NCI-H1930 (cell line): ENCODE measurements at regions not wholly inside any gene's neighbourhood (a gene's known extent, or its start where the extent isn't known, plus 50 kb on each side); places are given as distances from the start of the nearest gene placed in this dataset.

Experiments used
- DNase-seq, 2 experiments: peaks; one replicate each; lab custom pipeline; 2025; lab: John Stamatoyannopoulos, UW

DNA sequence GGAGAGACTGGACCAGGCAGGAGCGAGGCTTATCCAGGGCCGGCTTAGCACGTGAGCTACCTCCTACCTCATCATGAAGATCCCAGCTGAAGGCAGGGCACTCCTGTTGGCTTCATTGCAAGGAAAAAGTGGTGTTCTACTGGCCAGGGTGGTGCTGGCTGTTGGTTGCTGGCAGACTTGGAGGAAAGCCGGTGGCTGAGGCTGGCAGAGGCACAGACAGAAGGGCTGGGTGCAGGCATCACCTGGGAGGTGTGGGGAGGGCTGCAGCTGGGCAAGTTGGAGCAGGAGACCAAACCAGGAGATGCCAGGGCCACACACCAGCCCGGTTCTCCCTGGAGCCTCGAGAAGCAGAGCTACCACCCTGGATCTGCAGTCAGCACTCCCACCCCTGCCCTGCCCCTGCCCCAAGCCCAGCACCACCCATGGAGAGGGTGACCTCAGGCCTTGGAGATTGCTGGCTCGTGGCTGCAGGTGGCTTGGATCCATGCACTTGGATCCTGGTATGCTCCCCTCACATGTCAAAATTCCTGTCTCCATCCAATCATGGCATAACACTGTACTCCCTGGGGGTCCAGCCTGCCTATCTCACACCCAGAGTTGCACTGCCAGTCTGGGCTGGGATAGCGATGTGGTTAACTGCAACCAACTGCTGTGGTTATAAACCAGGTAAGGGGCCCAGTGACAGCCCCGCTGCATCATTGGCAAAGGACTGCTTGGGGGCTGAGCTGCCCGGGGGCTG, 49.7 kb downstream of the GLI2 start:
- DNase-seq, result no peak

DNA sequence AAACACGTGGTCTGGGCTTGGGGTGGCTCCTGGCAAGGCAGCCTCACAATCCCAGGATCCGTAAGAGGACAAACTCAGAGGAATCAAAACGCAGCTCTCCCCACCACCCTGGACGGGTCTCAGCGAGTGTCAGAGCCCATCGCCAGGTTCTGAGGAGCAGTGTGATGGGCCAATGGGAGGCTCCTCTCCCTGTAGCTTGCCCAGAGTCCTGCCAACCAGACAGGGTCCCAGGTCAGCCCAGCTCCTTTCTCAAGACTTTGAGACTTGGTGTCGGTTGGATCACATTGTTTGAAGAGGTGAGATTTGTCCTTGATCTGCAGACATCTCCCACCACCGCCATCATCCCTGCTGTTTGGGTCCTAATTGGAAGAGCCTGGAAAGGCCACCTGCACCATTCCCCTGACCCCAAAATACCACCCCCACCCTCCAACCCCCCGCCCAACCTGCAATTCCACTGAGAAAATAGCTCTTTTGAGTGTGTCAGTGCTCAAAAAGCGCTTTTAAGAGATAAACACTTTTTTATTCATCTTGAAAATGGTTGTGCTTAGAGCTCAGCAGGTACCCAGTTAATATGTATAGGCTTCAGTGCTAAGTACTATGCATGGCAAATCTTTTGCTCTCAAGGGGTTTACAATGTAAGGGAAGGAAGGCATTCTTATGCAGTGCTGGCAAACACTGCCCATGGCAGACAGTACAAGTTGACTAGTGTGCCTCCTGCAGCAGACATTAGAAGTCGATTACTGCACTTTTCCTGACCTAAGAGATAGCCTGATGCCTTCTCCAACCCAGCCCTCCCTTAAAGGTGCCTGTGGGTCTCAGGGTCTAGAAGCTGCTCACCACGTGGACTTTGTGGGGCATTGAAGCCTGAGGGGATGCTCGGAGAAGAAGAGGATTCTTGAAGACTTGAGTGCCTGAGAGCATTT, 50.6 kb downstream of the GLI2 start:
- no peak for DNase-seq

DNA sequence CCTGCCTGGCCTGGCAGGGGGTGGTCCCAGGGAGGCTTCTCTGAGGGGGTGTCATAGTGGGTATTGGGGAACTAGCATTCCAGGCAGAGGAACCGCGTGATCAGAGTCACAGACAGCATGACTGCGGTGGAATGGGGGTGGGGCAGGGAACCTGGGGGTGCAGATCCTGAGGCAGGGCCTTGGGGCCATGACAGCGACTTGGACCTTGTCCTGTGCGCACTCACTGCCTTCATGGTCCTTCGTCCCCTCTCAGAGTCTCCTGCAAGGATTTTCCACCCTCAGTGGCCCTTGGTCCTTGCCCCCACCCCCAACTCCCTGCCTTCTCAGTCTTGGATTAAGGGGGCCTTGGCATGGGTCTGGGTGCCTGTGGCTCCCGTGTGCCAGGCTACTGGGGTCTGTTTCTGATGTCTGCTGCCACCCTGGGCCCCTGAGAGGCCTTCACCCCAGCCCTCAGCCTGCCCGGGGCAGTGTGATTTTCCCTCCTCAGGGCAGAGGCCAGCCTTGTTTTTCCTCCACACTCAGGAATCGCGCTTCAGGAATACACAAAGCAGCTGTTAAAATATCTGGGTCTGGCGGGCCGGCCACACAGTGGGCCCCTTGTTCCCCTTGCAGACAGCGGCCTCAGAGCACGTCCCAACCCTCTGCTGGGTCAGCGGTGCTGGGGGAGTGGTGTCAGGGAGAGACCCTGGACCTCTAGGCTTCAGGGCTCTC, 51.6 kb downstream of the GLI2 start:
- DNase-seq, result no peak

DNA sequence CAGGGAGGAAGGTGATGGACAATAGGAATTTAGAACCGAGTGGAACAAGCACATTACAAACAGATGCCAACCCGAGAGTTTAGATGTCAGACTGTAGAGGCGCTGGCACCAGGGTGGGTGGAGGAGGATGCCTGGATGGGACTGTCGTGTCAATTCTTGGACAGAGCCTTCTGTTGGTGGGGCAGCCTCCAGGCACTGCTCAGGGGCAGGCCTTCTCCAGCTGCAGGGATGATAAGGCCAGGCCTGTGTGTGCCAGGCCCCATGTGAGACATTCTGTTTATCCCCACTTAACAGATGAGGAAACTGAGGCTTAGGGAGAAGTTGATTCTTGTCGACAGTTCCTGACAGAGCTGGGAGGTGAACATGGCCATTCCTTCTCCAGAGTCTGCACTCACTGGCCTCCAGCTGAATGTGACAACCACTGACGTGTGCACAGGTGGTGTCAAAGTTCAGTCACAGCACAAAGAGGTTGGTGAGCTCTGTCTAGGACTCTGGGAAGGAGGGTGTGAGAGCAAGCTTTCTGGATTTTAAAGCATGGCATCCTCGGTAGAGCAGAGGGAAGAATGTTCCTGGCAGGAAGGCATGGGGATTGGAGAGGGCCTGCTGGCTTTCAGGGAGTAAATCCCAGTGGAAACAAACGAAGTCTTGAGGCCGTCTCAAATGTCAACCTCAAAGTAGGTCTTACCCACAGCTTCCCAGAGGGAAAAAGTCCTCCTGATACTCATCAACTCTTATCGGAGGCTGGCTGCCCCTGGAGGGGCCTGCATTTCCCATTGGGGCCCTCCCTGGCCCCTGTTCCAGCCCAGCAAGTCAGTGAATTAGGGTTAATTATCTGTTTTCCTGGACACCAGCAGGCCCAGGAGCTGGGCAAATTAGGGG, 52.4 kb downstream of the GLI2 start:
- no peak for DNase-seq

DNA sequence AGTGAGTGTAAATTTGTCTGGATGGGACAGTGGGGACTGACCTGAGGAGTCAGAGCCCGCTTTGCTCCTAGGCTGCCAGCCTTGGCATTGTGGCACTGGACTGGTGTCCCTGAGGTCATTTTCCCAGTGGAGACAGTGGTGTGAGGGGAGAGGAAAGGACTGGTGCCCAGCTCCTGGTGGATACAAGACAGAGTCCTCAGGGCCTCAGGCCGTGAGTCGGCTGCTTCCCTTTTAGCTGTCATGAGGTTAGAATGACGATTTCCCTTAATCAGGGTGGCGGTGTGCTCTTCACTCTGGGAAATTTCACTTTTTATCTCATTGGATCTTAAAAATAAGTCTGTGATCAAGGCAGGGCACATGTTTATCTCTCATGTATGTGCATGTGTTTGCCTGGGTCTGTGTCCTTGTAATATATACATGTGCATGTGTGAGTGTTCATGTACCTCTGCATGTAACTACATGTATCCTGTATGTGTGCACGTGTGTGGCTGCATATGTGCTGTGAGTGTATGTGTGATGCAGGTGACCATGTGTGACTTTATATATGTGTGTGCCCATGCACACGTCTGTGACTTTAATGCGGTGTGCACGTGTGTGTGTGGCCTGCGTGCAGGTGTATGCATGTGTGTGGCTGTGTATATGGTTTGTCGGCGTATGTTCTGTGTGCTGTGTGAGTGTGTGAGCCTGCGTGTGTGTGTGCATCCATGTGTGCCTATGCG, 55.7 kb downstream of the GLI2 start:
- DNase-seq, result no peak

DNA sequence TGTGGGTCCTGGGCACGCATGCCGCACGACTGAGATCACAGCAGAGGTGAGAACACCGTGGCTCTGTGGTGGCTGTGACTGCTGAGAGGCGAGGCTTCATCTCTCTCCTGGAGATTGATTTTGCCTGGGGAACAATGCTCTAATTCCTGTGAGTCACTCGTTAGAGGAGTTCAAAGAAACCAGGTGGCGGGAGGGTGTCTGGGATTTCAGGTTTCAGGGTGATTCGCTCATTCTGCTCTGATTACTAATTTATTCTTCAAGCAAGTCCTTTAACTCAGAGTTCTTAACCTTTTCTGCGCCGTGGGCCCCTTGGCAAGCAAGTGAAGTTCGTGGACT, 56.3 kb downstream of the GLI2 start:
- DNase-seq, result no peak

DNA sequence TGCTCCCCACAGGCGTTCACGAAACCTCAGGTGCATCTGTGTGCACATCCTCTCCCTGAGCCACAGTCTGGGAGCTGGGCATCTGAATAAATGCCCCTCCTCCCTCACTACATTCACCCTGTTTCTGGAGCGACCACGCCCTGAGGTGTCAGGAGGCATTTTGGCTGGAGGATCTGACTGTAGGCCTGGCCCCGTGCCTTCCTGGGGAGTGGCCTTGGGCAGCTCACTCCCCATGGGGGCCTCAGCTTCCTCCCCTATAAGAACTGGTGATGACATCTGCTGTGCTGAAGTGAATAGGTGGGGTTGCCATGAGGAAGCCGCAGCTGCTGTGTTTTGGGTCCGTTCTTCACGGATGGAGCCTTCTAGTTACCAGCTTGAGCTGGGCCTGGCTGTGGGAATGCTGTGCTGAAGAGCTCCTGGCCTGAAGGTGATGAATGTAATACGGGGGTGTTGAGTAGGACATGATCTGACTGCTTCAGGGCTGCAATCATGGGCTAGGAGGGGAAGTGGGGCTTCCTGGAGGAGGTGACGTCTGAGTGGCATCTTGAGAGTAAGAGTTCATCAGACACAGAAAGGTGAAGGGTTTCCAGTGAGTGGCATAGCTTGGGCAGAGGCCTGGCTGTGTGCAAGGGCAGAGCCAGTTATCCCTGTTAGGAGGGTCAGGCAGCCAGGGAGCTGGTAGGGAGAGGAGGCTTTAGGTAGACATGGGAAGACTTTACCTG, 58.2 kb downstream of the GLI2 start:
- no peak for DNase-seq

DNA sequence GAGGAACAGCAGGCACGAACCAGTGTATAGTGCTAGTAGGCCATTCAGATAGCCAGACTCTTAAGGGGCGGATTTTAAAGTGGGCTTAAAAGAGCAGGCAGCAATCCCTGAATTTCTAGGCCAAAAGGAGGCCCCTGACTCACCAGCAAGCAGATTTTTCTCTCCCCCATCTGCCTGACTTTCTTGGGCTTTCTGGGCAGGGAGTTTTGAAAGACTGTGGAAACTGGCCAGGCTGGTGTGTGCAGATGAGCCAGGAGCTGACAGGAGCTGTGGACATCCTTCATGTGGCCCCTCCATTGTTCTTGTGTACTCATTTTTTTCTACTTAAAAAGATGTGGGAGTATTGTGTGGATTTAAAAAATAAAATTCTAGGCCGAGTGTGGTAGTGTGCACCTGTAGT, 59.0 kb downstream of the GLI2 start:
- no peak for DNase-seq

DNA sequence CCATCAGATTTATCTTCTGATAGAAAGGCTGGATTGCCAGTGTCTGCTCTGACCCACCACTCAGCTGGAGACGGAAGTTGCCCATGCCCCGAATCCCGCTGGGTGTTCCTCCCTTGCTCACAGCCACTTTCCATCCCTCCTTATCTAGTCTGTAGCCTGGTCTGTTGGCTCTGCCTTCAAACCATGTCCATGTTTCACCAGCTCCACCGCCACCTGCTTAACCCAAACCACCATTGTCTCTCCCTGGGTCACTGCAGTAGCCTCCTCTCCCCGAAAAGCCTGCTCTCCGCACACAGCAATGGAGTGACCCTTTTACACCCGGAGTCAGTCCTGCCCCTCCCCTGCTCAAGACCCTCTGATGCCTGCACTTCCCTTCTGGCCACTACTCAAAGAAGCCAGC, 60.4 kb downstream of the GLI2 start:
- DNase-seq, result no peak

DNA sequence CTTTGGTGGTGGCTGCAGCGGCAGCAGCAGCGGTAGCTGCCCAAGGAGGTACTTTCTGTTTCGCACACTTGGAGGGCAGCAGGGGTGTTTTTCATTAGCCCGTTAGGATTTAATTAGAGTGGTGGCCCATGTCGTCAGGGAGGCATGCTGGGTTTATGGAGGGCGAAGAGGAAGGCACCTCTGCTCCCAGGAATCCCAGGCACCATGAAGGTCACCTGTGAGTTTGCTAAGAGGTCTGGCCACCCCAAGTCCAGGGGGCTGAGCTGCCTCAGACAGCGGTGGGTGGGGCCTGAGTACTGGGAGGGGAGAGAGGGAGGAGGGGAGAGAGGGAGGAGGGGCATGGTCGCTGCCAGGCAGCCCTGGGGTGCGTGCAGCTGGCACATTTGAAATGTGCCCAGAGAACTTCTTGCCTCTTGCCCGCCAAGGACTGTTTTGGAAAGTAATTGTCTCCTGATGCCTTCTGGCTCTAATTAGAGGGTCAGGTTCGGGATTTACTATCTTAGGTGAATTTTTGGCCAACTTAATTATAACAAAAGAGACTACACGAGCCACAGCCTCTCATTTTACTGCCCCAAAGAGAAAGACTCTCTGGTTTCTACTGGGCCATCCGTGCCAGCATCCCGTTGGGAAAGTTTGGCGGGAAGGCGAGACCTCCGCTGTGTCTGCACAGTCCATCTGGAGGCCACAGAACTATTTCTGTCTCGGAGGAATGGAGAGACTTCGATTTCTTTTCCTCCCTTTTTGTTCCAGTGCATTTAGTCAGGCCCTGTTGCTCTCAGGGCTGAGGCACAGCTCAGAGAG, 62.0 kb downstream of the GLI2 start:
- no peak for DNase-seq

DNA sequence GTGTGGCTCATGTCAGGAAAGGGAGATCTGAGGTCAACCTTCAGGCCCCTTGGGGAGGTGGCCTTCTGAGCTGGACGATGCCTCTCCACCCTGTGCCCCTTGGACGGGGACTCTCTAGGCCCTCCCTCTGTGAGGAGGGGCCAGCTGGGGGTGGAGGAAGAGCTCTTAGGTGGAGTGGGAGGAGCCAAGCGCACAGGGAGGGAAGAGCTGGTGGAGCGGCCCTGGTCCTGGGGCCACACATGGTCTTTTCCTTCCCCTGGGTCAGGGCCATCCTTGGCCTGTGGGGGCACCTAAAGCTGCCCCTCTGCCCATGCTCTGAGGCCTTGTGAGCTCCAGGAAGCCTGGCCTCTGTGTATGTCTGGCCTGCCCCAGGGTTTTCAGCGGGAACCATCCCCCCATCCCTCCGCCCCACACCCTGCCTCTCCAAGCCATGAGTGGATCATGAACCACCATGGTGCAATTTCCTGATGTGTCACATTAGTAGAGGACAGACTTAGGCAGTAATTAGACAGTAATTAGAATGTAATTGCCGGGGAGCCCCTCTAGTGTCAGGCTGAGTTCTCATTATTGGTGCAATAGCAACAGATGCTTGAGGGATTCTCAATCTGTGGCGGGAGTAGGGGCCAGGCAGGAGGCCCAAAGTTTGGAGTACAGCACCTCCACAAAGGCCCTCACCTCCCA, 63.0 kb downstream of the GLI2 start:
- no peak for DNase-seq

DNA sequence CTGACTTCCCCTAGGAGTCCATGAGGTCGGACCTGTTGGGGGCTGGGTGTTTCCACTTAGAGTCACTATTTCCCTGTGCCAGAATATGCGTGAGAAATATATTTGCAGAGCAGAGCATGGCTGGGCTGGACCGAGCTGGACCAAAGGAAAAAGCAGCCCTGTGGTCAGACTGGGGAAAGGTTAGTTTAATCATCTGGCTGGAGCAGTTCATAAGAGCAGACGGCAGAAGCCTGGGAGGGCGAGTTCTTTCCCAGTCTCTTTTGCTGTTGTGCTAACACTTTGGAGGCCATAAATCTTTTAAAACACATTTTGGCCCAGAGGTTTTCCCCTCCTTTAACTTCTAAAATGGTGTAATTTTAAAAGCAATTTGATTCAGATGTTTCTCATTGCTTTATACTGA, 66.5 kb downstream of the GLI2 start:
- DNase-seq, result no peak

DNA sequence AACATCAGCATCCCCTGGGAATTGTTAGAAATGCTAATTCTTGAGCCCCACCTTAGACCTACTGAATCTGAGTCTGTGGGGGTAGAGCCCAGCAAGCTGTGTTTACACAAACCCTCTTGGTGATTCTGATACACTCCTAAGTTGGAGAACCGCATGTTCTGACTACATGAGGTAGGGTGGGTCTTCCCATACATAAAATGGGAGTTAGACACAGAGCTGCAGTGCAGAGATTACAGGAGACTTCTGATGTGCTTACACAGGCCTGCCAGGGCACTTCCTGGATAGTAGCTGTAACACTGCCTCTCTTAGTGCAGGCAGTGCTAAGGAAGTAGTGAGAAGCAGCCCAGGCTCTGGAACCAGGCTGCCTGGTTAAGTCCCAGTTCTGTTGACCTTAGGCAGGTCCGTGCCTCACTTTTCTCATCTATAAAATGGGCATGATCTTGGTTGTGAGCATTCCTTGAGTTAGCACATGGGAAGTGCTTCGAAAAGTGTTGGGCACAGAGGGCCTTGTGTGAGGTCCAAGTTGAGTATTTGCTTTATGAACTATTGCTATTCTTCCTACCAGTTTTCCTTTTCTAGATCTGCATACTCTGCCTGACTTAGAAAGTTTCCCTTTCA, 67.3 kb downstream of the GLI2 start:
- DNase-seq, result no peak

DNA sequence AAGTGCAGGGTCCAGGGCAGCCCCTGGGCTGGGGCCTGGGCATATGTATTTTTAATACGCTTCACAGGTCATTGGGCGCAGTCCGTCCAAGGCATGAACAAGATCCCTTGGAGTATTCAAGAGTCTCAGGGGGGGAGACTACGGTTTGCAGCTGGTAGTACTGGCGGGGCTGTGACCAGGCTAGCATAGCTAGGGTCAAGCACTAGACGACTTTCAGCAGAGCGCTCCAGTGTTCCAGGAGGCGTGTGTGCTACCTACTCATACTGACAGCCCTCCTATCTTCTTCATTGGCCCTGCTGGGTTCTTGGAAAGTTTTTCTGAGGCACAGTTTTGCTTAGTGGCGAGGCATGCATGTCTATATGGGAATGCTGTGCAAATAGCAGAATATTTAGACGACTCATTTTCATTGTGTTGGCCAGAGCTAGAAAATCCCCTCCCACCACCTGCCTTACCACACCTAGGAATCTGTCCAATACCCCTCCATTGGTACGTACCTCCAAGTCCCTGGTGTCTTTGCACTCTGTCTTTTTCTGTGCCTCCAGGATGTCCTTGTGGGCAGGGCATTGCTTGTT, 68.2 kb downstream of the GLI2 start:
- no peak for DNase-seq

DNA sequence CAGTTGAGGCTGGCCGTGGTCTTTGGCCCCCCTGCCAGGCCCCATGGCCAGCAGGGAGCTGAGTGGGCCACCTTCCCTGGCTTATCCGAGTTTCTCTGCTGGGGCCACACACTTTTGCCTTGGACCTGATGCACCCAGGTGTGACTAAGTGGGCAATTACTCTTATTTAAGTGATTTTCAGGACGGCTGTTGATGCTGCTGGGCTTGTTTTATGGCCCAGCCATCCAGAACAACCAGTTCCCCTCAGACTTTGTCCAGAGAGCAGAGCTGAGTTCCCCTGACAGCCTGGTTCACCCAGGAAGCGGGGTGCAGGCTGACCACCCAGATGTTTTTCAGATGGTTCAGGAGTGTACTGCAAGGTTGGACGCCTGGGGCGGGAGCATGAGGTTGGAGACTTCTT, 68.8 kb downstream of the GLI2 start:
- DNase-seq, result no peak

DNA sequence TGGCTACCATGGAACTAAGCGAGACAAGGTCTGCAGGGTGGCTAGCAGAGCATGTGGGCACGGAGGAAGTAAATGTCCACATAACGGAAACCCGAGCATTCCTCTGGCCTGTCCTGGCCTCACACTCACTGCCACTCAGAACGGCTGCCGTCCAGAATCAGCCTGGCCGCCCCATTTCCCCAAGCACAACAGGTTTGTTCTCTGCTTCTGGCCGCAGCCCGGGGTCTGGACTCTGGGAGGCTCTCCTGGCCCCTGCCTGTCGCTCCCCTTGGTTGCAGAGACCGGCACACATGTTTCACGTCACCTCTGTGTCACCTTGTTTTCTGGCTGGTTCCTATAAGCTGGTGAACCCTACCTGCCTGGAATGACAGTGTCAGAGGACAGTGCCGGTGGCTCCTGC, 69.3 kb downstream of the GLI2 start:
- no peak for DNase-seq

DNA sequence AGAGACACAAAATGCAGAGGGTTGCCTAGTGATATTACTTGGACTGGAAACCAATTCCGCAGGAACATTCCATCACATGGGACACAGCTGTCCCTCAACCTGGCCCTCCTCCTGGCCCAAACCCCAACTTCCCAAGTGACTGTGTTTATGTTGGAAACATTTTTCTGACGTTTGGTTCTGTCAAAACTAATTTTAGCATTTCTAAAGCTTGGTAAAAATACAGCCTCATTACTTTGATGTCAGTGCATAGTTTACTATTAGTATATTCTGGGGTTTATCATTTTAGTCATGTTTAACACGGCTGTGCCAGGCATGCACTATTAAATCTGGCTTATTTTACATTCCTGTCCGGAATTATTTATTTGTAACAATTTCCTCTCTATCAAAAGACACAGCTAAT, 69.9 kb downstream of the GLI2 start:
- DNase-seq, result no peak

DNA sequence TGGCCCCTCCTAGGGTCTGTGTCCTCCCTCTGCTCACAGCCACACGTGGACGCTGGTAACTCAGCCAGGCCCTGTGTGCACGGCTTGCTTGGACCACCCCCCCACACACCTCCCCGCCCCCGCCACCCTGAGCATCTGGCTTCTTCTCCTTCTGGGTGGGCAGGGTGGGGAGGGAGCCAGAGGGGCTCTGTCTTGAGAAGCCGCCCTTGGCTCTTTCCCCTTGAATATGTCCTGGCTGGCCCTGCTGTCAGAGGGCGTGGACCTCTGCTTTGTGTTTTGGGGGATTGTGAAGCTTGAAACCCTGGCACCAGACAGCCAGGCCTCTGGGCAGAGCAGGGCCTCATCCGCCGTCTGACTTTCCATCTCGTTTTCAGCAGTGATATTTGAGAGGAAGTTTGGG, 72.1 kb downstream of the GLI2 start:
- no peak for DNase-seq
